H9 (cell line): ENCODE measurements at regions not wholly inside any gene's neighbourhood (a gene's known extent, or its start where the extent isn't known, plus 50 kb on each side); places are given as distances from the start of the nearest gene placed in this dataset.

Experiments used
- DNase-seq: peaks from one replicate; pipeline ENCODE4 v3.0.0-alpha.2; 2017
- H2AFZ ChIP-seq: one replicate; pipeline ENCODE4 v1.6.1; 2013; ENCODE audit warnings: mild to moderate bottlenecking, low read length, control low read depth, moderate library complexity
- H2AK5ac ChIP-seq: 2 replicates; pipeline ENCODE4 v1.6.1; 2013; ENCODE audit warnings: low read length, control low read depth, mixed read lengths; ENCODE audit not compliant: insufficient read length
- H2BK120ac ChIP-seq: one replicate; pipeline ENCODE4 v1.6.1; 2013; ENCODE audit warnings: low read depth, mild to moderate bottlenecking, low read length, control low read depth, inconsistent platforms; ENCODE audit not compliant: poor library complexity, severe bottlenecking
- H2BK12ac ChIP-seq: 2 replicates; pipeline ENCODE4 v1.6.1; 2013; ENCODE audit warnings: low read length, control low read depth, mixed read lengths, low read depth; ENCODE audit not compliant: insufficient read length
- H2BK15ac ChIP-seq: 2 replicates; pipeline ENCODE4 v1.6.1; 2013; ENCODE audit warnings: low read depth, low read length, control low read depth
- H2BK20ac ChIP-seq: one replicate; pipeline ENCODE4 v1.6.1; 2013; ENCODE audit warnings: low read depth, mild to moderate bottlenecking, low read length, control low read depth, inconsistent platforms; ENCODE audit not compliant: poor library complexity, severe bottlenecking
- H2BK5ac ChIP-seq: 2 replicates; pipeline ENCODE4 v1.6.1; 2013; ENCODE audit warnings: low read length, control low read depth, mixed read lengths; ENCODE audit not compliant: insufficient read length
- H3K14ac ChIP-seq: 2 replicates; pipeline ENCODE4 v1.6.1; 2013; ENCODE audit warnings: low read length, control low read depth; ENCODE audit not compliant: insufficient read depth
- H3K18ac ChIP-seq: 2 replicates; pipeline ENCODE4 v1.6.1; 2013; ENCODE audit warnings: low read depth, mild to moderate bottlenecking, mixed read lengths, low read length, control low read depth; ENCODE audit not compliant: insufficient read length
- H3K23ac ChIP-seq: 2 replicates; pipeline ENCODE4 v1.6.1; 2013; ENCODE audit warnings: low read length, control low read depth, mixed read lengths, low read depth; ENCODE audit not compliant: insufficient read length
- H3K23me2 ChIP-seq: 2 replicates; pipeline ENCODE4 v1.6.1; 2013; ENCODE audit warnings: low read depth, mild to moderate bottlenecking, mixed read lengths, low read length, control low read depth; ENCODE audit not compliant: insufficient read length, poor library complexity, severe bottlenecking
- H3K27ac ChIP-seq: 2 replicates; pipeline ENCODE4 v1.5.1; 2013; ENCODE audit warnings: low read length, control low read depth, mixed read lengths, low read depth; ENCODE audit not compliant: insufficient read length
- H3K27me3 ChIP-seq: 2 replicates; pipeline ENCODE4 v1.6.1; 2013; ENCODE audit warnings: low read length, control low read depth, inconsistent platforms; ENCODE audit not compliant: insufficient read depth
- H3K4ac ChIP-seq: 2 replicates; pipeline ENCODE4 v1.6.1; 2013; ENCODE audit warnings: low read depth, mild to moderate bottlenecking, control low read depth, inconsistent platforms, low read length, moderate library complexity
- H3K4me1 ChIP-seq: 2 replicates; pipeline ENCODE4 v1.6.1; 2013; ENCODE audit warnings: low read length, control low read depth, inconsistent platforms; ENCODE audit not compliant: insufficient read depth
- H3K4me2 ChIP-seq: 2 replicates; pipeline ENCODE4 v1.6.1; 2013; ENCODE audit warnings: low read length, control low read depth, mixed read lengths; ENCODE audit not compliant: insufficient read length, insufficient read depth
- H3K56ac ChIP-seq: 2 replicates; pipeline ENCODE4 v1.6.1; 2013; ENCODE audit warnings: low read depth, mild to moderate bottlenecking, mixed read lengths, low read length, control low read depth; ENCODE audit not compliant: insufficient read length
- H3K79me1 ChIP-seq: 2 replicates; pipeline ENCODE4 v1.6.1; 2013; ENCODE audit warnings: low read depth, mild to moderate bottlenecking, moderate library complexity, low read length, control low read depth, inconsistent platforms; ENCODE audit not compliant: insufficient read depth, poor library complexity, severe bottlenecking
- H3K79me2 ChIP-seq: 2 replicates; pipeline ENCODE4 v1.6.1; 2013; ENCODE audit warnings: low read length, control low read depth, inconsistent platforms; ENCODE audit not compliant: insufficient read depth
- H3K9ac ChIP-seq: 2 replicates; pipeline ENCODE4 v1.6.1; 2013; ENCODE audit warnings: low read length, control low read depth, mixed read lengths; ENCODE audit not compliant: insufficient read length; ENCODE audit errors: extremely low read depth
- H3K9me3 ChIP-seq: one replicate; pipeline ENCODE4 v1.6.1; 2013; ENCODE audit warnings: low read depth, low read length, inconsistent platforms; ENCODE audit not compliant: control insufficient read depth
- H3T11ph ChIP-seq: one replicate; pipeline ENCODE4 v1.6.1; 2013; ENCODE audit warnings: mild to moderate bottlenecking, low read length, control low read depth, inconsistent platforms
- H4K20me1 ChIP-seq: one replicate; pipeline ENCODE4 v1.6.1; 2013; ENCODE audit not compliant: control insufficient read depth, insufficient read length, insufficient read depth
- H4K5ac ChIP-seq: 2 replicates; pipeline ENCODE4 v1.6.1; 2013; ENCODE audit warnings: low read depth, mild to moderate bottlenecking, mixed read lengths, low read length, control low read depth; ENCODE audit not compliant: insufficient read length
- H4K8ac ChIP-seq: replicated peaks from 2 replicates; pipeline ENCODE4 v1.6.1; 2013; ENCODE audit warnings: low read length, control low read depth, mixed read lengths, low read depth; ENCODE audit not compliant: insufficient read length
- H4K91ac ChIP-seq: 2 replicates; pipeline ENCODE4 v1.6.1; 2013; ENCODE audit warnings: low read depth, mild to moderate bottlenecking, moderate library complexity, mixed read lengths, low read length, control low read depth; ENCODE audit not compliant: insufficient read length
- H3K27ac Mint-ChIP-seq, 3 experiments: 2 replicates in 2 of 3; 3 replicates in 1 of 3; pipeline ENCODE4 v1.8.0; 2020 to 2021; ENCODE audit warnings: mixed read lengths in 3 of 3, mild to moderate bottlenecking in 1 of 3, moderate library complexity in 1 of 3
- H3K27me3 Mint-ChIP-seq: 2 replicates; pipeline ENCODE4 v1.8.0; 2021; ENCODE audit warnings: low read depth, mild to moderate bottlenecking, moderate library complexity, mixed read lengths
- H3K36me3 Mint-ChIP-seq, 3 experiments: 2 replicates in 2 of 3; 3 replicates in 1 of 3; pipeline ENCODE4 v1.8.0; 2020 to 2021; ENCODE audit warnings: low read depth in 3 of 3, mixed read lengths in 3 of 3; ENCODE audit not compliant: insufficient read depth in 1 of 3
- H3K4me1 Mint-ChIP-seq, 2 experiments: 2 replicates each; pipeline ENCODE4 v1.8.0; 2020; ENCODE audit warnings: mixed read lengths in 2 of 2
- H3K4me3 Mint-ChIP-seq, 2 experiments: 2 replicates in 1 of 2; 3 replicates in 1 of 2; pipeline ENCODE4 v1.8.0; 2020 to 2021; ENCODE audit warnings: mild to moderate bottlenecking in 2 of 2, mixed read lengths in 2 of 2, moderate library complexity in 1 of 2
- H3K9me3 Mint-ChIP-seq, 2 experiments: 2 replicates in 1 of 2; 3 replicates in 1 of 2; pipeline ENCODE4 v1.8.0; 2020; ENCODE audit warnings: mild to moderate bottlenecking in 2 of 2, mixed read lengths in 2 of 2, moderate library complexity in 1 of 2
- WGBS: extraction: QIAGEN DNeasy Blood & Tissue Kit; methylation state at CpG from one replicate; pipeline ENCODE4 v1.1.7; 2013; ENCODE audit warnings: missing lambda C conversion rate, low lambda C conversion rate, mixed read lengths; ENCODE audit not compliant: insufficient read length; ENCODE audit errors: extremely low coverage; 5-methylcytosine and 5-hydroxymethylcytosine counted together
- TF ChIP-seq, protein P1 (sequence below): fragments of 200-600 bp; sonication (generic); conservative IDR thresholded peaks from 3 replicates; pipeline ENCODE4 v1.8.0; 2021; ENCODE audit warnings: antibody characterized with exemption, mild to moderate bottlenecking

DNA sequence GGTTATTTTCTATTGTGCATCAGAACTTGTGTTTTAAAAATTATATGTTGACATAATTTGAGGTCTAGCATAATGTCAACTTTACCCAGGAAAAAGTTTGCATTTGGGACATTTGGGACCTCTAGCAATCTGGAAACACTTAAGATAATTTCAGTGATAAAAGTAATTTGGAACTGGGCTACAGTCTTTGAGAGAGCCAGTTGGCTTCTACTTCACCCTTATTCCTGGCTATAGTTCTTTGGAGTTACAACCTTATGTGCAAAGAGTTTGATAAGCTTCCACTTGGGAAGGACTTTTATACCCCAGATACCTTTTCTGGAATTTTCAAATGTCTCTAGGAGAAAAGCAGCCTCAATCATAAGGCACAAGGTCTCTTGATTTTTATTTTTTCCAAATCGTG lies 139.3 kb downstream of the ARRDC3 start:
- DNase-seq: no peak
- Histone ChIP-seq H2AK5ac (no peak overlapping the region), H4K8ac (no peak overlapping the region), H2BK12ac (no peak overlapping the region), H3K4ac (no peak overlapping the region), H3T11ph (no peak overlapping the region), H4K20me1 (no peaks in the 10 kb centered on the region), H3K23me2 (no peaks in the 10 kb centered on the region), H3K79me1 (no peaks in the 10 kb centered on the region), H2AFZ (no peak overlapping the region), H2BK120ac (no peak overlapping the region), H3K18ac (no peak overlapping the region), H3K9me3 (no peaks in the 10 kb centered on the region), H3K4me2 (no peak overlapping the region), H3K27me3 (no peaks in the 10 kb centered on the region), H3K23ac (no peak overlapping the region), H3K56ac (no peak overlapping the region), H2BK15ac (no peak overlapping the region), H2BK20ac (no peak overlapping the region), H4K91ac (no peak overlapping the region), H3K14ac (no peak overlapping the region), H3K4me1 (no peaks in the 10 kb centered on the region), H3K79me2 (no peaks in the 10 kb centered on the region), H3K27ac (no peak overlapping the region), H2BK5ac (no peak overlapping the region), H4K5ac (no peak overlapping the region), H3K9ac (no peak overlapping the region)
- Mint-ChIP-seq H3K27ac (no peak overlapping the region), H3K27me3 (no peaks in the 10 kb centered on the region), H3K36me3 (peaks cover 0 to 8% (median 4%) of the 10 kb centered on the region in 3 experiments; a peak in 3 of 7 replicates), H3K9me3 (peaks cover 5 to 8% of the 10 kb centered on the region in 2 experiments), H3K4me3 (no peak overlapping the region), H3K4me1 (peaks cover 0 to 2% of the 10 kb centered on the region in 2 experiments; a peak in 1 of 4 replicates)
- TF ChIP-seq, protein P1, sequence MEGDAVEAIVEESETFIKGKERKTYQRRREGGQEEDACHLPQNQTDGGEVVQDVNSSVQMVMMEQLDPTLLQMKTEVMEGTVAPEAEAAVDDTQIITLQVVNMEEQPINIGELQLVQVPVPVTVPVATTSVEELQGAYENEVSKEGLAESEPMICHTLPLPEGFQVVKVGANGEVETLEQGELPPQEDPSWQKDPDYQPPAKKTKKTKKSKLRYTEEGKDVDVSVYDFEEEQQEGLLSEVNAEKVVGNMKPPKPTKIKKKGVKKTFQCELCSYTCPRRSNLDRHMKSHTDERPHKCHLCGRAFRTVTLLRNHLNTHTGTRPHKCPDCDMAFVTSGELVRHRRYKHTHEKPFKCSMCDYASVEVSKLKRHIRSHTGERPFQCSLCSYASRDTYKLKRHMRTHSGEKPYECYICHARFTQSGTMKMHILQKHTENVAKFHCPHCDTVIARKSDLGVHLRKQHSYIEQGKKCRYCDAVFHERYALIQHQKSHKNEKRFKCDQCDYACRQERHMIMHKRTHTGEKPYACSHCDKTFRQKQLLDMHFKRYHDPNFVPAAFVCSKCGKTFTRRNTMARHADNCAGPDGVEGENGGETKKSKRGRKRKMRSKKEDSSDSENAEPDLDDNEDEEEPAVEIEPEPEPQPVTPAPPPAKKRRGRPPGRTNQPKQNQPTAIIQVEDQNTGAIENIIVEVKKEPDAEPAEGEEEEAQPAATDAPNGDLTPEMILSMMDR: no peak
- no CpG with 5 or more reads among the region's 1 CpG for WGBS
